Activated CD4-positive, alpha-beta T cell treated with anti-CD3 and anti-CD28 coated beads, Interleukin-2, amount 50 U/mL, for 4 hours (primary cell): ENCODE measurements at regions not wholly inside any gene's neighbourhood (a gene's known extent, or its start where the extent isn't known, plus 50 kb on each side); places are given as distances from the start of the nearest gene placed in this dataset.
"Not testable (repeated sequence)": the region's sequence is repeated elsewhere in the genome, so short reads cannot be mapped to it uniquely, and the experiment has no call there.

Source experiments
- DNase-seq, 2 experiments: peaks; one replicate each; pipeline ENCODE4 v3.0.0-alpha.2; 2020

GRCh38 chrX:42432552-42432951 lies 345.4 kb downstream of the PPP1R2C start:
- DNase-seq: no peak

GRCh38 chrX:42422961-42423360 lies 355.0 kb downstream of the PPP1R2C start:
- no peak for DNase-seq

GRCh38 chrX:42420426-42420825 lies 357.5 kb downstream of the PPP1R2C start:
- DNase-seq: no peak

GRCh38 chrX:42415636-42416035 lies 362.3 kb downstream of the PPP1R2C start:
- no peak for DNase-seq

GRCh38 chrX:42414057-42414456 lies 363.9 kb downstream of the PPP1R2C start:
- no peak for DNase-seq

- DNase-seq: no peak
Observed at GRCh38 chrX:42399632-42400024, 378.3 kb downstream of the PPP1R2C start.

GRCh38 chrX:42398967-42399631 lies 378.9 kb downstream of the PPP1R2C start:
- DNase-seq: no peak

- DNase-seq: no peak
Observed at GRCh38 chrX:42396136-42396535, 381.8 kb downstream of the PPP1R2C start.

- no peak for DNase-seq
Observed at GRCh38 chrX:42392846-42393245, 385.1 kb downstream of the PPP1R2C start.

GRCh38 chrX:42386681-42387080 lies 391.3 kb downstream of the PPP1R2C start:
- no peak for DNase-seq

GRCh38 chrX:42385730-42386129 lies 392.2 kb downstream of the PPP1R2C start:
- DNase-seq: no peak

- no peak for DNase-seq
Observed at GRCh38 chrX:42384956-42385355, 393.0 kb downstream of the PPP1R2C start.

GRCh38 chrX:42378857-42379256 lies 399.1 kb downstream of the PPP1R2C start:
- no peak for DNase-seq

- DNase-seq: no peak
Observed at GRCh38 chrX:42375086-42375485, 402.9 kb downstream of the PPP1R2C start.

GRCh38 chrX:42366181-42366580 lies 411.8 kb downstream of the PPP1R2C start:
- DNase-seq: no peak

- no peak for DNase-seq
Observed at GRCh38 chrX:42362219-42362618, 415.7 kb downstream of the PPP1R2C start.

GRCh38 chrX:42342981-42343380 lies 419.6 kb upstream of the CASK start:
- not testable (repeated sequence) for DNase-seq
